Nephron (organoid): ENCODE measurements at regions not wholly inside any gene's neighbourhood (a gene's known extent, or its start where the extent isn't known, plus 50 kb on each side); places are given as distances from the start of the nearest gene placed in this dataset.
"Not testable (repeated sequence)": the region's sequence is repeated elsewhere in the genome, so short reads cannot be mapped to it uniquely, and the experiment has no call there.

ENCODE experiments used
- H3K27ac Mint-ChIP-seq, 3 experiments: 2 replicates each; pipeline ENCODE4 v1.8.0; 2020; ENCODE audit warnings: mixed read lengths in 3 of 3, mild to moderate bottlenecking in 2 of 3, moderate library complexity in 1 of 3
- H3K27me3 Mint-ChIP-seq: 2 replicates; pipeline ENCODE4 v1.8.0; 2021; ENCODE audit warnings: low read depth, mild to moderate bottlenecking, moderate library complexity, mixed read lengths
- H3K36me3 Mint-ChIP-seq: 2 replicates; pipeline ENCODE4 v1.8.0; 2020; ENCODE audit warnings: low read depth, mixed read lengths
- H3K4me1 Mint-ChIP-seq: 2 replicates; pipeline ENCODE4 v1.8.0; 2020; ENCODE audit warnings: mixed read lengths
- H3K4me3 Mint-ChIP-seq, 3 experiments: 2 replicates each; pipeline ENCODE4 v1.8.0; 2020; ENCODE audit warnings: mild to moderate bottlenecking in 3 of 3, mixed read lengths in 3 of 3, moderate library complexity in 2 of 3
- H3K9me3 Mint-ChIP-seq: 2 replicates; pipeline ENCODE4 v1.8.0; 2020; ENCODE audit warnings: mixed read lengths
- TF ChIP-seq, protein P1 (sequence below), 3 experiments: fragments of 200-600 bp; sonication (generic); IDR thresholded peaks; one replicate each; pipeline ENCODE4 v1.5.0; 2021; ENCODE audit warnings: antibody characterized with exemption in 3 of 3; ENCODE audit not compliant: unreplicated experiment in 3 of 3

DNA sequence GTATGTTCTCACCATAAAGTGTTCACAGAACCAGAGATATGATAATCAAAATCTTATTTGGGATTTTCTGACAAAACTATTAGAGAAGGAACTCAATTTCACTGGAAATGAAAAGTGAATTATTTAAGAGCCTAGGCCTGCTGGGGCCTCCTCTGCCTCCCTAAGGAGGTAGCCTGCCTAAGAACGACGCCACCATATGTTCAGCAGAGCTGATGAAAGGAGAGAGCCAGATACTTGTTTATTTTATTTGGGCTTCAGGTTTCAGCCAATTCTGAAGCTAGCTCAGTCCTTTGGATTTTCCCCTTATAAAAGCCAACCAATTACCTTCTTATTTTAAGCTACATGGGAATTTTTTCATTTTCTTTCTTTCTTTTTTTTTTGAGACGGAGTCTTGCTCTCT, 433.1 kb upstream of the MAP2 start:
- Mint-ChIP-seq H3K9me3 (peaks cover 5% of the 10 kb centered on the region), H3K27me3 (no peaks in the 10 kb centered on the region), H3K4me3 (no peak overlapping the region), H3K4me1 (no peaks in the 10 kb centered on the region), H3K36me3 (no peaks in the 10 kb centered on the region), H3K27ac (no peak overlapping the region)
- TF ChIP-seq, protein P1, sequence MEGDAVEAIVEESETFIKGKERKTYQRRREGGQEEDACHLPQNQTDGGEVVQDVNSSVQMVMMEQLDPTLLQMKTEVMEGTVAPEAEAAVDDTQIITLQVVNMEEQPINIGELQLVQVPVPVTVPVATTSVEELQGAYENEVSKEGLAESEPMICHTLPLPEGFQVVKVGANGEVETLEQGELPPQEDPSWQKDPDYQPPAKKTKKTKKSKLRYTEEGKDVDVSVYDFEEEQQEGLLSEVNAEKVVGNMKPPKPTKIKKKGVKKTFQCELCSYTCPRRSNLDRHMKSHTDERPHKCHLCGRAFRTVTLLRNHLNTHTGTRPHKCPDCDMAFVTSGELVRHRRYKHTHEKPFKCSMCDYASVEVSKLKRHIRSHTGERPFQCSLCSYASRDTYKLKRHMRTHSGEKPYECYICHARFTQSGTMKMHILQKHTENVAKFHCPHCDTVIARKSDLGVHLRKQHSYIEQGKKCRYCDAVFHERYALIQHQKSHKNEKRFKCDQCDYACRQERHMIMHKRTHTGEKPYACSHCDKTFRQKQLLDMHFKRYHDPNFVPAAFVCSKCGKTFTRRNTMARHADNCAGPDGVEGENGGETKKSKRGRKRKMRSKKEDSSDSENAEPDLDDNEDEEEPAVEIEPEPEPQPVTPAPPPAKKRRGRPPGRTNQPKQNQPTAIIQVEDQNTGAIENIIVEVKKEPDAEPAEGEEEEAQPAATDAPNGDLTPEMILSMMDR (IDR thresholded peaks at IDR 0.05; ENCODE audit: unreplicated experiment in 3 of 3) = no peak

DNA sequence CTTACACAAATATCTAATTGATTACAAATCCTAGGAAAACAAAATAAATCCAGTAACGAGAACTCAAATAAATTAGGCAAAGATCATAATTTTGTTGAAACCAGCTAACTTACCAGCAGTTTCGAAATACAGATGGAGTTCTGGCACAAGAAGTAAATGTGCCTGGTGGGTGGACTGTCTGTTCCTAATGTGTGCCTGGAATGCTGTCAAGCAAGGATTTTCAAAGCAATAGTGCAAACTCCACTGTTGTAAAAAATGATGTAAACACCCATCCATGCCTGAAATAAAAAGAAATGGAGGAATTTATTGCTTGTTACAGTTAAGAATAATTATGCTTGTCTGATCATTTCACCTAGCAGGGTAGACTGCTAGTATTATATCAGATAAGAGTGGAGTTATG, 423.9 kb upstream of the MAP2 start:
- Mint-ChIP-seq H3K9me3 (no peaks in the 10 kb centered on the region), H3K27me3 (no peaks in the 10 kb centered on the region), H3K36me3 (no peaks in the 10 kb centered on the region), H3K27ac (no peak overlapping the region), H3K4me1 (no peaks in the 10 kb centered on the region), H3K4me3 (no peak overlapping the region)
- TF ChIP-seq, protein P1 (IDR thresholded peaks at IDR 0.05; ENCODE audit: unreplicated experiment in 3 of 3) = no peak

DNA sequence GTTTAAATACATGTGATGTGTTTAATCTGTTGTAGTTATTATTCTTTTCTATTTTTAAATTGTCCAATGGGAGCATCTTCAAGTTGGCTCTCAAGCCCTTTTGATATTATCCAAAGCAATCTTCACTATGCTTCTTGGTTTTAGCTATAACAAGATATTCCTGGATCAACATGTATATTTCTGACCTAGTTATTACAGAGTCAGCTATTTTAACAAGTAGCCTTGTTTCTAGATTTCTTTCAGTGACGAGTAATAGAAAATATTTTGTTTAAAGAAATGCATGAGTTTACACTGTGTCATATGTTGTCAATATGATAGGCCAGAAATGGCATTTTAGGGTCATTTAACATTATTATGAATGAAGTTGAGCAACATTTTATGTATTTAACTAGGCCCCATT, 421.8 kb upstream of the MAP2 start:
- peaks cover 8% of the 10 kb centered on the region for H3K9me3 Mint-ChIP-seq
- TF ChIP-seq, protein P1 (IDR thresholded peaks at IDR 0.05; ENCODE audit: unreplicated experiment in 3 of 3) = no peak
- no peak overlapping the region for H3K27ac Mint-ChIP-seq
- no peaks in the 10 kb centered on the region for H3K4me1 Mint-ChIP-seq
- no peaks in the 10 kb centered on the region for H3K27me3 Mint-ChIP-seq
- H3K36me3 Mint-ChIP-seq = no peaks in the 10 kb centered on the region
- H3K4me3 Mint-ChIP-seq = no peak overlapping the region

DNA sequence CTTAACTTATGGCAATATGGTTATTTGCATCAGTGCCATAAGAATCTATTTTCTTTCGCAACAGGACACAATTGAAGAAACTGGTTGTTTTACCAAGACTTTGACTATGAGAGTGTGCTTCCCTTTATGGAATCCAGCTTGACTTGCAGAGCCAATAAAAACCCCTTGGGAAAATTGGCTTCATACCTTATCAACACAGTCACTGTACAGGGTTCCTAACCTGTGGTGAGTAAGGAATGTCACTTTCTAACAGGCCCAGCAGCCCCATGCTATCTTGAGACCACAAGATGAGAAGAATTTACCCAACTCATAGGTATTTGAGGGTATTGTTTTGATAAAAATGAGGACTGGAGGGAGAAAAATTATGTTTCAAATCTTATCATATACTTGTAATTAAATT, 418.5 kb upstream of the MAP2 start:
- no peak overlapping the region for H3K27ac Mint-ChIP-seq
- no peaks in the 10 kb centered on the region for H3K36me3 Mint-ChIP-seq
- TF ChIP-seq, protein P1 (IDR thresholded peaks at IDR 0.05; ENCODE audit: unreplicated experiment in 3 of 3) = no peak
- no peaks in the 10 kb centered on the region for H3K4me1 Mint-ChIP-seq
- peaks cover 9% of the 10 kb centered on the region for H3K9me3 Mint-ChIP-seq
- no peak overlapping the region for H3K4me3 Mint-ChIP-seq
- no peaks in the 10 kb centered on the region for H3K27me3 Mint-ChIP-seq

DNA sequence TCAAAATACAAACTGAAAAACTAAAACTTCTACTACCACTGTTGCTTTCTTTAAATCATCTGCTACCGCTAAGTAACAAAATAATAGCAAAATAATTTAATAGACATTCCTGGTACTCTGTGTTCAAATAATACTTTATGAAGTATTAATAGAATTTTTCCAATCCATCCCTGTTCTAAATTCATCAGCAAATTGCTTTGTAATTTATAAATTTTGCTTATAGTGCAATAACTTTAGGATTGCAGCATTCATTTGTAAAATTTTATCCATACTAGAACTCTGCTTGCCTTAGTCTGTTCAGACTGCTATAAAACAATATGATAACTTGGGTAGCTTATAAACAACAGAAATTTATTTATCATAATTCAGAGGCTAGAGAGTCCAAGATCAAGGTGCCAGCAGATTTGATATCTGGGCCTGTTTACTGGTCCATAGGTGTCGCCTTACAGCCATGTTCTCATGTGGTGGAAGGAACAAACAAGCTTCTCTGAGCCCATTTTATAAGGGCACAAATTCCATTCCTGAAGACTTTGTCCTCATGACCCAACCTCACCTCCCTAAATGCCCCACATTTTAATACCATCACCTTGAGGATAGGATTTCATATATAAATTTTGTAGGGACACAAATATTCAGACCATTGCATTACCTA, 415.1 kb upstream of the MAP2 start:
- Mint-ChIP-seq H3K36me3 (no peaks in the 10 kb centered on the region), H3K27ac (no peak overlapping the region), H3K4me3 (no peak overlapping the region), H3K9me3 (peaks cover 9% of the 10 kb centered on the region), H3K4me1 (no peaks in the 10 kb centered on the region), H3K27me3 (no peaks in the 10 kb centered on the region)
- TF ChIP-seq, protein P1 (IDR thresholded peaks at IDR 0.05; ENCODE audit: unreplicated experiment in 3 of 3) = no peak

DNA sequence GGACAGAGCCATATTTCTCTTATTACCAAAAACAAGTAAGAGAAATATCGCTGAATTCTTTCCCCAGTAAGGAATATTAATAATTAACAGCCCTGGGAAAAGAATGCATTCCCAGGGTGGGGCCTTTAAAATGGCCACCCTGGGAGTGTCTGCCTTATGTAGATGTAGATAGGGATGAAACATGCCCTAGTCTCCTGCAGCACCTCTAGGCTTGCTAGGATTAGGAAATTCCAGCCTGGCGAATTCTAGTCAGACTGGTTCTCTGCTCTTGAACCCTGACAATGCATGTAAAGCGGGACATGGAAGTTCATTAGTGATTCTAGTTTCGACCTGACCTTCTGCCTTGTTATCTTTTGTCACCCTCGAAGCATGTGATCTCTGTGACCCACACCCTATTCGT, 405.2 kb upstream of the MAP2 start:
- not testable (repeated sequence) for H3K27ac Mint-ChIP-seq, H3K27me3 Mint-ChIP-seq, H3K36me3 Mint-ChIP-seq, H3K4me3 Mint-ChIP-seq, H3K4me1 Mint-ChIP-seq, H3K9me3 Mint-ChIP-seq
